ENCODE measurements at regions not wholly inside any gene's neighbourhood (a gene's known extent, or its start where the extent isn't known, plus 50 kb on each side); places are given as distances from the start of the nearest gene placed in this dataset.

DNA sequence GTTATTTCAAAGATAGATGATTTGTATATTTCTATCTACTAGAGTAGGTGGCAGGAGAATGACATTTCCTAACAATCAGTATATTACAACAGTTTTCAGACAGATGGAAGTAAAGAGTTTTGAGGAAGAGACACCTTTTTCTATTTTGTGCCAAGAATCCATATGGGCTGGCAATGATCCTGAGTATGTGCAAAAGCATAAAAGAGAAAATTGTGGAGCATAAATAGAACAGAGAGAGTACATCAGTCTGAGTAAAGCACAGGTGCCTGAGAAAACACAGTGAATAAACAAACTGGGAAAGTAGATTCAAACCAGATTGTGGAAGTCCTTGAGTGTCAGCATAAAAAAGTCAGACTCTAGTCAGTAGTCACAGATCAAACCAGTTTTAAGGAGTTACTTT is 96.8 kb upstream of the WDR44 start:
- TF ChIP-seq ZNF274 (IDR thresholded peaks at IDR 0.05; ENCODE audit: low read depth, low read length) (no peak), YY1 (IDR thresholded peaks at IDR 0.05; ENCODE audit: insufficient read depth, insufficient read length) (no peak), SUZ12 (IDR thresholded peaks at IDR 0.05; ENCODE audit: extremely low read depth, insufficient read depth, insufficient read length) (no peak)
